Liver (tissue), 8 donors: ENCODE measurements at regions not wholly inside any gene's neighbourhood (a gene's known extent, or its start where the extent isn't known, plus 50 kb on each side); places are given as distances from the start of the nearest gene placed in this dataset.

Experiments
- DNase-seq: peaks from one replicate; pipeline ENCODE4 v3.0.0-alpha.2; 2017; ENCODE audit warnings: low spot score
- H3K27ac ChIP-seq, 2 donors: one replicate each; pipeline ENCODE4 v1.7.0; 2013; ENCODE audit warnings: inconsistent platforms in 2 of 2, low read length in 2 of 2, control low read depth in 1 of 2, low read depth in 1 of 2, mild to moderate bottlenecking in 1 of 2
- H3K27me3 ChIP-seq, 4 donors: one replicate each; pipeline versions ENCODE4 v1.6.1 to v1.7.0; 2013; ENCODE audit warnings: low read length in 3 of 4, inconsistent platforms in 1 of 4, mild to moderate bottlenecking in 1 of 4, moderate library complexity in 1 of 4; ENCODE audit not compliant: control insufficient read depth in 4 of 4, insufficient read depth in 4 of 4
- H3K36me3 ChIP-seq, 4 donors: one replicate each; pipeline versions ENCODE4 v1.6.1 to v1.7.0; 2013; ENCODE audit warnings: low read length in 3 of 4, mild to moderate bottlenecking in 3 of 4, low read depth in 1 of 4, moderate library complexity in 1 of 4; ENCODE audit not compliant: control insufficient read depth in 4 of 4, insufficient read depth in 3 of 4
- H3K4me1 ChIP-seq, 4 donors: one replicate each; pipeline versions ENCODE4 v1.6.1 to v1.7.0; 2013; ENCODE audit warnings: low read length in 3 of 4, mild to moderate bottlenecking in 3 of 4, moderate library complexity in 1 of 4; ENCODE audit not compliant: control insufficient read depth in 4 of 4, insufficient read depth in 4 of 4
- H3K4me3 ChIP-seq, 3 donors: one replicate each; pipeline versions ENCODE4 v1.6.1 to v1.7.0; 2013; ENCODE audit warnings: low read length in 3 of 3, control low read depth in 1 of 3, low read depth in 1 of 3, mild to moderate bottlenecking in 1 of 3
- H3K9ac ChIP-seq, 2 donors: one replicate each; pipeline ENCODE4 v1.7.0; 2013; ENCODE audit warnings: low read length in 2 of 2, mild to moderate bottlenecking in 2 of 2, moderate library complexity in 2 of 2, control low read depth in 1 of 2, low read depth in 1 of 2
- H3K9me3 ChIP-seq, 4 donors: one replicate each; pipeline versions ENCODE4 v1.6.1 to v1.7.0; 2013; ENCODE audit warnings: low read length in 3 of 4; ENCODE audit not compliant: control insufficient read depth in 4 of 4
- EGR1 ChIP-seq, 2 donors: IDR thresholded peaks; 2 replicates each; pipeline ENCODE4 v1.6.1; 2016 to 2018; ENCODE audit warnings: antibody characterized with exemption in 2 of 2, low read depth in 2 of 2
- FOXA1 ChIP-seq: IDR thresholded peaks from 2 replicates; pipeline ENCODE4 v1.6.1; 2016; ENCODE audit warnings: antibody characterized with exemption
- FOXA2 ChIP-seq: IDR thresholded peaks from 2 replicates; pipeline ENCODE4 v1.6.1; 2016; ENCODE audit warnings: antibody characterized with exemption
- GABPA ChIP-seq, 2 donors: IDR thresholded peaks in 1 of 2; conservative IDR thresholded peaks in 1 of 2; 2 replicates each; pipeline ENCODE4 v1.6.1; 2016; ENCODE audit warnings: antibody characterized with exemption in 2 of 2, mild to moderate bottlenecking in 1 of 2, moderate library complexity in 1 of 2
- HNF4A ChIP-seq, 2 donors: conservative IDR thresholded peaks; 2 replicates each; pipeline ENCODE4 v1.6.1; 2016; ENCODE audit warnings: antibody characterized with exemption in 2 of 2, mild to moderate bottlenecking in 2 of 2
- JUND ChIP-seq, 2 donors: IDR thresholded peaks; 2 replicates each; pipeline ENCODE4 v1.6.1; 2016; ENCODE audit warnings: antibody characterized with exemption in 2 of 2
- NR2F2 ChIP-seq: IDR thresholded peaks from 2 replicates; pipeline ENCODE4 v1.6.1; 2016; ENCODE audit warnings: antibody characterized with exemption
- RAD21 ChIP-seq, 2 donors: IDR thresholded peaks; 2 replicates each; pipeline ENCODE4 v1.6.1; 2016; ENCODE audit warnings: antibody characterized with exemption in 2 of 2, mild to moderate bottlenecking in 2 of 2
- RXRA ChIP-seq, 2 donors: IDR thresholded peaks; 2 replicates each; pipeline ENCODE4 v1.6.1; 2017 to 2018; ENCODE audit warnings: antibody characterized with exemption in 2 of 2, mild to moderate bottlenecking in 1 of 2
- YY1 ChIP-seq: IDR thresholded peaks from 2 replicates; pipeline ENCODE4 v1.6.1; 2016; ENCODE audit warnings: antibody characterized with exemption, mild to moderate bottlenecking
- WGBS: extraction: QIAGEN DNeasy Blood & Tissue Kit; methylation state at CpG from one replicate; pipeline ENCODE4 v1.1.7; 2013; 5-methylcytosine and 5-hydroxymethylcytosine counted together
- TF ChIP-seq, protein P1 (sequence below): IDR thresholded peaks from 2 replicates; pipeline ENCODE4 v1.6.1; 2016; ENCODE audit warnings: antibody characterized with exemption
- TF ChIP-seq, protein P2 (sequence below): IDR thresholded peaks from 2 replicates; pipeline ENCODE4 v1.6.1; 2016; ENCODE audit warnings: antibody characterized with exemption
- TF ChIP-seq, protein P3 (sequence below): fragments of 150-350 bp; IDR thresholded peaks from 2 replicates; pipeline ENCODE4 v1.5.1; 2017; ENCODE audit warnings: improper control_type of control experiment, low read depth, low read length; ENCODE audit not compliant: missing input control
- donor health status: healthy.
- donor health status: healthy.
- donor health status: healthy.
- donor health status: healthy.
- donor health status: healthy.

DNA sequence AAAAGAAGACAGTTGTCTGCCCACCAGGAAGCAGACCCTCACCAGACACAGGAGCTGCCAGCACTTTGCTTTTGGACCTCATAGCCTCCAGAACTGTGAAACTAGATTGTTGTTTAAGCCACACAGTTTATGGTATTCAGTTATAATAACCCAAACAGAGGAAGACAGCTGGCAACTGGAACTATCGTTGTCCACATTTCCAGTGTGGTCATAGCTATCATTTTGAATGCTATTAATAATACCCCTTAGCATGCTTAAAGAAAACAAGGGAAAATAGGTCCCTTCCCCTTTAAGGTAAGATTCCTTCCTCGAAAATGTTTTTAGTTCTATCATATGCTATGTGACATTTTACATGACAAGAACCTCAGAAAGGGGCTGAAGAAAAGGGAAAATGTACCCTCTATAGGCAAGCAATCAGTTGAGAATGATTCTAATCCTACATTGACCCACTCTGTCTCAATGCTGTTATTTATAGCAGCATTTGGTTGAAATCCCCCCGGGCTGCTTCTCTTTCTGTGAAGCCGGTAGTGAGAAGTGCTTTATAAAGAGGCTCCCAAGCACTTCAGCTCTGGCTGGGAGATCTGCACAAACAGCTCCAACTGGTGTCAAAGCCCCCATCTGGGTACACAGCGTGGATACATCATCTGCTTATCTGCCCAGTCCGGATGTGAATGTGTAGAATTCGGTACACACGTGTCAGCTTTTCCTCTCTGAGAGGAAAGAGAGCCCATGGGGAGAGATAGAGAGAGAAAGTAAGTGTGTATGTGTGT, 221.2 kb upstream of the FLRT2 start:
- H3K4me1 ChIP-seq = no peaks in the 10 kb centered on the region
- no peak overlapping the region for H3K27ac ChIP-seq
- peaks cover 0 to 1% (median 0%) of the 10 kb centered on the region in 4 donors for H3K9me3 ChIP-seq
- 39% methylated on average over 8 of the region's 8 CpGs for WGBS
- peak in 1 of 2 donors; percentile 11 for TF ChIP-seq RAD21 (IDR thresholded peaks at IDR 0.05)
- no peak for TF ChIP-seq FOXA2
- no peak overlapping the region for H3K9ac ChIP-seq
- no peak overlapping the region for H3K4me3 ChIP-seq
- no peak for DNase-seq
- no peaks in the 10 kb centered on the region for H3K27me3 ChIP-seq
- no peaks in the 10 kb centered on the region for H3K36me3 ChIP-seq

DNA sequence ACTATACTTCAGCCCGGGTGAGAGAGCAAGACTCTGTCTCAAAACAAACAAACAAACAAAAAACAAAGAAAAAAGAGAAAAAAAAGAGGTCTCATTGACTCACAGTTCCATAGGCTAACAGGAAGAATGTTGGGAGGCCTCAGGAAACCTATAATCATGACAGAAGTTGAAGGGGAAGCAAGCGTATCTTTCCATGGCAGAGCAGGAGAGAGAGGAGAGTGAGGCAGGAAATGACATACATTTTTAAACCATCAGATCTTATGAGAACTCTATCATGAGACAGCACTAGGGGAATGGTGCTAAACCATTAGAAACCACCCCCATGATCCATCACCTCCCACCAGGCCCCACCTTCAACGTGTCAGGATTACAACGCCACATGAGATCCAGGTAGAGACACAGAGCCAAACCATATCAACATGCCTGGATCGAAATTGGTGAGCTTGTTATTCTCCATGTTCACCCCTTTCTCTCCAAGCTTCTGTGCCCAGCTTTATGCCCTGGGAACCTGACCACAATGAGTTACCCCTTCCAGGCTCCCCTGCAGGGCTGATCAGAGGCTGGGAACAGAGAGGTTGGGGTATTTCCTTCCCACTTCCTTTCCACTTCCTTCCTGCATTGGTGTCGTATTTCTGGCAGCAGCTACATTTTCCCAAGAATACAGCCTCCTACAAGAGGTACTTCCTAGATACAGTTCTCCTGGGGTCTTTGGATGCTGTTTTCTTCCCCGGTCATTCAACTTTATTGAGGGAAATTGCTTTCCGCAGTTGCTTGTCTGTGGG, 219.3 kb upstream of the FLRT2 start:
- Histone ChIP-seq H3K4me1 (no peaks in the 10 kb centered on the region), H3K36me3 (no peaks in the 10 kb centered on the region), H3K4me3 (no peak overlapping the region), H3K9me3 (peaks cover 0 to 1% (median 0%) of the 10 kb centered on the region in 4 donors), H3K27ac (no peak overlapping the region), H3K9ac (no peak overlapping the region), H3K27me3 (no peaks in the 10 kb centered on the region)
- DNase-seq = no peak
- 84% methylated on average over 8 of the region's 8 CpGs for WGBS
- TF ChIP-seq FOXA1 (no peak), GABPA (IDR thresholded peaks at IDR 0.05 in 1 of 2, conservative IDR thresholded peaks at IDR 0.05 in 1 of 2) (no peak), FOXA2 (no peak)
- TF ChIP-seq, protein P1, sequence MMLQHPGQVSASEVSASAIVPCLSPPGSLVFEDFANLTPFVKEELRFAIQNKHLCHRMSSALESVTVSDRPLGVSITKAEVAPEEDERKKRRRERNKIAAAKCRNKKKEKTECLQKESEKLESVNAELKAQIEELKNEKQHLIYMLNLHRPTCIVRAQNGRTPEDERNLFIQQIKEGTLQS = no peak

DNA sequence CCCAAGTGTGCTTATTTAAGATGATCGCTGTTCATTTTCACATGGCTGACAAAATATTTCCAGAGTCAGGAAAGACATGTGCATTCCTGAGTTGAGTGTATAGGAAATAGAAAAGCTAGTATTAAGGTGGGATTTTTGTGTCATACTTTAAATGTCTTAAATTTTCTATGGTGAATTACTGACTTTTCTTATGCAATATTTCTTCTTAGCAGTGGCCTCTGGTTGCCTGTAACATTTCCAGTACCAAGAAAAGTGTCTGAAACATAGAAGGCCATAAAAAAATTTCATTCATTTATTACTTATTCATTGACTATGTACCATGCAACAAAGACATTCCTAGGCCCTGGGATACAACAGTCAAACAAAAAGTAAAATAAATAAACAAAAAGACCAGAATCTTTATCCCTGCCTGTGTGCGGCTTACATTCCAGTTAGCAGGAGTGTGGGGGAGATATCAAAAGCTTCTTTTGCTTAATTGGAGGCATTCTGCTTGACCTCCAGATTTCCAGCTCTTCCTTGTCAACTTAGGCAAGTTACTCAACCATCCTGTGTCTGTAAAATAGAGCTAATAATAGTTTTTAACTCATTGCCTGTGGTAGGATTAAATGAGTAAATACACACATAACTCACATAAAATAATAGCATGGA, 216.3 kb upstream of the FLRT2 start:
- Histone ChIP-seq H3K4me3 (no peak overlapping the region), H3K9me3 (no peaks in the 10 kb centered on the region), H3K9ac (no peak overlapping the region), H3K27ac (no peak overlapping the region), H3K27me3 (no peaks in the 10 kb centered on the region), H3K4me1 (no peaks in the 10 kb centered on the region), H3K36me3 (no peaks in the 10 kb centered on the region)
- DNase-seq = no peak
- TF ChIP-seq HNF4A (conservative IDR thresholded peaks at IDR 0.05) (no peak), FOXA2 (no peak), NR2F2 (no peak), EGR1 (IDR thresholded peaks at IDR 0.05; ENCODE audit: low read depth in 2 of 2) (no peak), JUND (IDR thresholded peaks at IDR 0.05) (no peak), FOXA1 (no peak), RXRA (IDR thresholded peaks at IDR 0.05) (no peak), GABPA (IDR thresholded peaks at IDR 0.05 in 1 of 2, conservative IDR thresholded peaks at IDR 0.05 in 1 of 2) (no peak), YY1 (no peak)
- TF ChIP-seq, protein P2, sequence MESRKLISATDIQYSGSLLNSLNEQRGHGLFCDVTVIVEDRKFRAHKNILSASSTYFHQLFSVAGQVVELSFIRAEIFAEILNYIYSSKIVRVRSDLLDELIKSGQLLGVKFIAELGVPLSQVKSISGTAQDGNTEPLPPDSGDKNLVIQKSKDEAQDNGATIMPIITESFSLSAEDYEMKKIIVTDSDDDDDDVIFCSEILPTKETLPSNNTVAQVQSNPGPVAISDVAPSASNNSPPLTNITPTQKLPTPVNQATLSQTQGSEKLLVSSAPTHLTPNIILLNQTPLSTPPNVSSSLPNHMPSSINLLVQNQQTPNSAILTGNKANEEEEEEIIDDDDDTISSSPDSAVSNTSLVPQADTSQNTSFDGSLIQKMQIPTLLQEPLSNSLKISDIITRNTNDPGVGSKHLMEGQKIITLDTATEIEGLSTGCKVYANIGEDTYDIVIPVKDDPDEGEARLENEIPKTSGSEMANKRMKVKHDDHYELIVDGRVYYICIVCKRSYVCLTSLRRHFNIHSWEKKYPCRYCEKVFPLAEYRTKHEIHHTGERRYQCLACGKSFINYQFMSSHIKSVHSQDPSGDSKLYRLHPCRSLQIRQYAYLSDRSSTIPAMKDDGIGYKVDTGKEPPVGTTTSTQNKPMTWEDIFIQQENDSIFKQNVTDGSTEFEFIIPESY = no peak
- TF ChIP-seq, protein P3, sequence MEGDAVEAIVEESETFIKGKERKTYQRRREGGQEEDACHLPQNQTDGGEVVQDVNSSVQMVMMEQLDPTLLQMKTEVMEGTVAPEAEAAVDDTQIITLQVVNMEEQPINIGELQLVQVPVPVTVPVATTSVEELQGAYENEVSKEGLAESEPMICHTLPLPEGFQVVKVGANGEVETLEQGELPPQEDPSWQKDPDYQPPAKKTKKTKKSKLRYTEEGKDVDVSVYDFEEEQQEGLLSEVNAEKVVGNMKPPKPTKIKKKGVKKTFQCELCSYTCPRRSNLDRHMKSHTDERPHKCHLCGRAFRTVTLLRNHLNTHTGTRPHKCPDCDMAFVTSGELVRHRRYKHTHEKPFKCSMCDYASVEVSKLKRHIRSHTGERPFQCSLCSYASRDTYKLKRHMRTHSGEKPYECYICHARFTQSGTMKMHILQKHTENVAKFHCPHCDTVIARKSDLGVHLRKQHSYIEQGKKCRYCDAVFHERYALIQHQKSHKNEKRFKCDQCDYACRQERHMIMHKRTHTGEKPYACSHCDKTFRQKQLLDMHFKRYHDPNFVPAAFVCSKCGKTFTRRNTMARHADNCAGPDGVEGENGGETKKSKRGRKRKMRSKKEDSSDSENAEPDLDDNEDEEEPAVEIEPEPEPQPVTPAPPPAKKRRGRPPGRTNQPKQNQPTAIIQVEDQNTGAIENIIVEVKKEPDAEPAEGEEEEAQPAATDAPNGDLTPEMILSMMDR = no peak
- 91% methylated on average over 2 of the region's 2 CpGs for WGBS
